DMS153 treated with DMSO at 0.1 percent for 48 hours (cell line): ENCODE measurements at regions not wholly inside any gene's neighbourhood (a gene's known extent, or its start where the extent isn't known, plus 50 kb on each side); places are given as distances from the start of the nearest gene placed in this dataset.
A peak's percentile ranks its signal among the peaks of the same experiment; 100 is the strongest.

Experiments
- DNase-seq: peaks from one replicate; lab custom pipeline; 2025; ENCODE audit not compliant: unreplicated experiment; lab: John Stamatoyannopoulos, UW

DNA sequence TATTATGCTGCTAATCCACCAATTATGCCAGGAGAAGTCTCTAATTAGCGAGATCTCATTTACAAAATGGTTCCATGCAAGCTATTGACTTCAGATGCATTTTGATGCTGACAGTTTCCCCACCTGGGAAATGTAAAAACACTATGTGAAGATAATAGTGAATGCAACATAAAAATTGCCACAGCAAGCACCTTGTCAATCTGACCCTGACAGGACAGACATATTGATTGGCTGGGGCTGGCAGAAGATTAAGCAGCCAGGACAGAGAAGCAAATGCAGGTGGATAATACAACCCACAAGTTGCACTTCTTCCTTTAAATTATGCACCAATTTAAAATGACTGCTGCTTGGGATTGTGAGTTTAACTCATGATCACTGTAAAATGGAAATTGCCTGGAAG, 642.8 kb upstream of the POT1 start:
- DNase-seq: no peak

DNA sequence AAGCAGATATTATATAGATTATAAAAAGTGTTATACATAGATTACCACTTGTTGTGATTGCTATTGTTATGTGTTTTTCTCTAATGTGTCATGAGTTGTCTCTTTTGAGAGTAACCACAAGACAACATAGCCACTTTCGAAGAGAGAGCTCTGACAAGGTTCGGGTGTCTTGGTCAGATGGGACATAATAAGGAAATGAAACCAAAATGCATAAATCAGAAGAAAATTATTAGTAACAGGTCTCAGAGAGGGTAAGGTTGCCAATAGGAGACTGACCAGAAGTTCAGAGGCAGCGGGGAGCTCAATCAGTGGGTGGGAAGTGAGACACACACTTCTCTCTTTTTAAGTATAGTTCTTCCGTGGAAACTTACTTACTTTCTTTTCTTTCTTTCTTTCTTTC, 639.2 kb upstream of the POT1 start:
- no peak for DNase-seq

DNA sequence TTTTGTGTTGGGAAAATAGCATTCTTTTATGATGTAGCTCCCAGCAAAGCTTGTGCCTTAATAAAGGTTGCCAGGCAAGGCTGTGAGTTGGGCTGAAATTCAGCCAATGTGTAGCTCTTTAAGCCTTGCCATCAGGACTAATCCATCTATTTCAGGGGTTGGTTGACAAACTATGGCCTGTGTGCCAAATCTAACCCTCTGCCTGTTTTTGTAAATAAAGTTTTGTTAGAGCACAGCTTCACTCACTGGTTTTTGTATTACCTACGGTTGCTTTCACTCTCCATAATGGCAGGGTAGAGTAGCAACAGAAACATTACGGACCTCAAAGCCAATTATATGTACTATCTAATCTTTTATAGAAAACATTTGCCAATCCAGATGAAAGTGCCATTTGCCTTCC, 638.1 kb upstream of the POT1 start:
- no peak for DNase-seq

DNA sequence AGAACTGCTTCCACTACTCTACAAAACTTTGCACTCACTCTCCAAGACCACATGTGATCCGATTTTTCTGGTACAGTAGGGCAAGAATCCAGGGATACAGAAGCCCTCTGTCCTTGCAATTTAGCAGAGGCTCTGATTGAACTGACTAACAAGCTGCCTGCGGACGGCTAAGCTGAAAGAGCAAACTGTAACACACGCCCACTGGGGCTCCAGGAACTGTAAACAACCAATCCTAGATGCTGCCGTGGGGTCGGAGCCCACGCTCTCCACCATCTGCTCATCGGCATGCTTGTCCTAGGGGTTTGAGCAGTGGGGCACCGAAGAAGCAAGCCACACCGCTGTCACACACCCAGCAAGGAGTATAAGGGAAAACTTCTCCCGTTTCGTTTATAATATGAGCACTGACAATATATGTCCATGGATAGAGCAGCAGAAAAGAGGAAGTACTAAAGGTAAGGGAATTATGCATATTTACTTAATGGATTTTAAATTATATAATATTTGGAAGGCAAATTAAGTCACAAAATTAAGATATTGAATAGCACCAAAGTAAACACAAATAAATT, 634.4 kb upstream of the POT1 start:
- DNase-seq: no peak

DNA sequence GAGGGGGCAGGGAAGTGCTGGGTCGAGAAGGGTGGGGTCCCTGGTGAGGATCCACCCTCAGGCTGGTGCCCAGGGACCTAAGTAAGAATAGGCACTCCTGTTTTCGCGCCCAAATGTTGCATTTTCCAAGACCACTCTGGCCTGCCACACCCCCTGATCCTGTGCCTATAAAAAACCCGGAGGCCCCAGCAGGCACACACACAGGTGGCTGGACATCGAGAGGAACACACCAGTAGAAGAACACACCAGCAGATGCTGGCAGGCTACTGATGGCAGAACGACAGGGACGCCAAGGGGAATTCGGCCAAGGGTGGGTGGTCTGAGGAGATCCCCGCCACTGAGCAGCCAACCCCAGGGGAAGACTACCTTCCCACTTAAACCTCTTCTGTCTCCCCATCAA, 633.9 kb upstream of the POT1 start:
- no peak for DNase-seq

DNA sequence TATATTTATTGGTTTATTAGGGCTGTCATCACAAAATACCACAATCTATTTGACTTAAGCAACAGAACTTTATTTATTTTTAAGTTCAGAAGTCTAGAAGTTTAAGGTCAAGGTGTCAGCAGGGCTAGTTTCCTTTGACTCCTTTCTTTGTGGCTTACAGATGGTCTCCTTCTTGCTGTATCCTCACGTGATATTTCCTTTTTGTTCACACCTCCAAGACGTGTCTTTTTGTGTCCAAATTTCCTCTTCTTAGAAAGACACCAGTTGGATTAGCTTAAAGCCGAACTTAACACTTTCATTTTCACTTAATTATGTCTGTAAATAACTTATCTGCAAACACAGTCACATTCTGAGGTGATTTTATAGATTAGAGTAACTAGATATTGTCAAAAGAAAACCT, 631.4 kb upstream of the POT1 start:
- no peak for DNase-seq

DNA sequence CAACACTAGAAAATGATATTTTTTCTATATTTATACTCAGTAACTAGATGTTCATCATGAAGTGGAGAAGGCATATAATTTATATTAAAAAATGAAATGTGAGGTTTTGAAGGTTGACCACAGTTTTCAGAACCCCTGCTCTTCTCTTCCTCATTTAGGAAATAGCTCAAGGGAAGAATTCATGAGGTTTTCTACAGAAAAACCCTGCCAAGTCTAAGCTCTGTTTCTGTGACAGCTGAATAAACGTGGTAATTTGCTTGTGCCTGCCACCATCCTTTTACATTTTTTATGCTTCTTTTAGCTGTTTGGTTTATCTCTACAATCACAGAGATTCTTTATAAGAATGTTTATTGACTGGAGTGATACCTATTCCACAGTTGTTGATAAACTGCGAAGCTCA, 630.3 kb upstream of the POT1 start:
- DNase-seq: no peak

DNA sequence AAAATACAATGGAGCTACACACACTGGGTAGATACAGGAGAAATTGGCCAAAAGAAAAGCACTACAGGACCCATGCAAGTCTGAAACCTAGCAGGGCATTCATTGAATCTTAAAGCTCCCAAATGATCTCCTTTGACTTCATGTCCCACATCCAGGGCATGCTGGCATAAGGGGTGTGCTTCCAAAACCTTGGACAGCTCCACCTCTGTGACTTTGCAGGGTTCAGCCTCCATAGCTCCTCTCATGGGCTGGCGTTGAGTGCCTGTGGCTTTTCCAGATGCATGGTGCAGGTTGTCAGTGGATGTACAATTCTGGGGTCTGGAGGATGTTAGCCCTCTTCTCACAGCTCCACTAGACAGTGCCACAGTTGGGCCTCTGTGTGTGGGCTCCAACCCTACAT, 626.3 kb upstream of the POT1 start:
- DNase-seq: no peak

DNA sequence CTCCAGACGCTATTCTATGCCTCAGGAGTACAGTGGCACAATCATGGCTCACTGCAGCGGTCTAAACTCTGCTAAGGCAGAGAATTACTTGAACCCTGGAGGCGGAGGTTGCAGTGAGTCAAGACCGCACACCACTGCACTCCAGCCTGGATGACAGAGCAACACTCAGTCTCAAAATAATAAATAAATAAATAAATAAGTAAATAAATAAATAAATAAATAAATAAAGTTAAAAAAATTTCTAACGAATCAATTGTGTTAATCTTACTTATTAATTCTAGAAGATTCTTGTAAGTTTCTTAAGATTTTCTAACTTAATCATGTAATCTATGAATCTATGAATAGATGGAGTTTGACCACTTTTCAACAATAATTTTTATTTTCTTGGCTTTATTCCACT, 621.4 kb upstream of the POT1 start:
- DNase-seq: no peak

DNA sequence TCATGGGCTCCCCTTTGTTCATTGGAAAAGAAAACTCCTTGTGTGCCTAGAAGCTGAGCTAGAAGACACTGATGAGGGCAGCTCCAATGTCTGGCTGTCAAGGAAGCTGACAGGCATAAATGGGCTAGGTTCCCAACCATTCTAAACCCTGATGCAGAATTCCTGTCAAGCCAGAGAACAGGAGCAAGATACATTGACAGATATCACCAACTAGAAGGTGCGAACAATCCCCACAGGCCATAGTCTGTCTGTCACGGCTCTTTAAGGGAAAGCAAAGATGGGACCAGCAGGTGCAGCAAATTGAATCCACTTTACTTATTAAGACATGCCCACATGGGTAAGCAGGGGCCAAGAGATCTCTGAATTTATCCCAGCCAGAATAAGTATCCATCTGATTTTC, 617.9 kb upstream of the POT1 start:
- DNase-seq: no peak

DNA sequence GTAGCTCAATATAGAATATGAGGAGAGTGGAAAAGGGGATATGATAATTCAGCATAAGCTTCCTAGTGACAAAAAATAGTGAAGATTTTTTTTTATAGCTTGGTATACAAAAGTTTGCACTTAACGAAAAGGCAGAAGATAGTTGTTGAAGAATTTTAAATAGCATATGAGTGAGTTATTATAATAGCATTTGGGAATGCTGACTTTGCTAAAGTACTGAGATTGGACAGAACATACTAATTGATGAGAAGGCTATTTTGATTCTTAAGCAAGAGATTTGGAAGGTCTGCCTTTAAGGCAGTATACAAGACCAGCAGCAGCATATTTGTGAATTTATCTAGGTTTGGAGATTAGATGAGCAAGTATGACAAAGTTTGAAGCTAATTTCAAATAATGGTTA, 600.9 kb upstream of the POT1 start:
- no peak for DNase-seq

DNA sequence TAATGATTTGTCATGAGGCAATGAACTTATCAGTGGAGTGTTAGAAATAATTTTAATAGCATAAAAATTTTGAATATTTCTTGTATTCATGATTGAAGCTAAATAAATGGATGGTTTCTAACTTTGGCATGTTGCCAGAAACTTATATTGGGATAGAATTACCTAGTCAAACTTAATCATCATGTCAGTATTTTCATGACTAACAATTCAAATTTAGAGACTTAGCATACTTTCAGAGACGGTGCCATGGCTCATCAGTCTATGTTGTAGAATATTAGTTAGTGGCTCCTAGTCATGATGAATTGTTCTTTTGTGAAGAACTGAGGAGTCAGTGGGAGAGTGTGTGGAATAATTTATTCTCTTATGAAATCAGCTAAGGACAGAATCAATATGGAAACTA, 599.6 kb upstream of the POT1 start:
- DNase-seq: no peak

DNA sequence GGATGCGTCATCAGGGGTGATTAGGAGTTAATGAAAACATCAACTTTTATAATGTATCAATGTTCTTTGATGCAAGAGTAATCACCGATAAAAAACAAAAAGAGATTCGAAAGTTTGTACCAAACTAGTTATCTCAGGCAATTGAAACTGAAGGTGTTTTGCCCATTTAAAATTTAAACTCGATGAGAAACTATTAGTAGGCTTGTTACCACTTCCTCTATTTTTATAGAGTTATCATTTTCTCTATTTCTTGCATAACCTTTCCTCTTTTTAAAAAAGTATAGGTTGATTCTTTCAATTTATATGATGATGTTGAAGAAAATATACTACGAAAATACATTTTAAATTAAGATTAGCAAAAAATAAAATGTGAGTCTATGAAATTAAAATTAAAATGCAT, 597.3 kb upstream of the POT1 start:
- no peak for DNase-seq

DNA sequence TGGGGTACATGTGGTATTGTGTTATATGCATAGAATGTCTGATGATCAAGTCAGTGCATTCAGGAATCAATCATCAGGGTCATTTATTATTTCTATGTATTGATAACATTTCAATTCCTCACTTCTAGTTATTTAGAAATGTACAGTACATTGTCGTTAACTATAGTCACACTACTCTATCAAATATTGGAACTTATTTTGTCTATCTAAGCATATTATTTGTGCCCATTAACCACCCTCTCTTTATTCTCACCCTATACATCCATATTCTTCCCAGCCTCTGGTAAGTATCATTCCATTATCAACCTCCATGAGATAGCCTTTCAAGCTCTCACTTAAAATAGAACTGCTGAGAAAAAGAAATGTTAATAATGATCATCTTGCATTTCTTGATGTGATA, 596.5 kb upstream of the POT1 start:
- DNase-seq: no peak

DNA sequence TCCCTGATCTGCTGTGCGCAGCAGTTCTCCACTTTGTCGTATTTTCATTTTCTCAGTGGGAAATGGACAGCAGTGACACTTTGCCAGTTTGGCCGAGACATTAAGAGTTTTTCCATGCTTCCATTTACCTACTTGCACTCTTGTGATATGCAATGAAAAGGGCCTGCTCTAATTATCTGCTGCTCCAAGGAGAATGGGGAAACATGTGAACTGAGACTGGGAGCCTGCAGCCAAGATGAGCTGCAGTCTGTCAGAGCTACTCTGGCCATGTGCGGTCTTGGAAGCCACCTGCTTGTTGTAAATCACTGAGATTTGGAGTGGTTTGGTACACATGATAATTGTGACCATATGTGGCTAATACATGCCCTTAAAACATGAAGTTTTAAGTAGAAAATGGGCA, 586.6 kb upstream of the POT1 start:
- DNase-seq: peak; percentile 15

DNA sequence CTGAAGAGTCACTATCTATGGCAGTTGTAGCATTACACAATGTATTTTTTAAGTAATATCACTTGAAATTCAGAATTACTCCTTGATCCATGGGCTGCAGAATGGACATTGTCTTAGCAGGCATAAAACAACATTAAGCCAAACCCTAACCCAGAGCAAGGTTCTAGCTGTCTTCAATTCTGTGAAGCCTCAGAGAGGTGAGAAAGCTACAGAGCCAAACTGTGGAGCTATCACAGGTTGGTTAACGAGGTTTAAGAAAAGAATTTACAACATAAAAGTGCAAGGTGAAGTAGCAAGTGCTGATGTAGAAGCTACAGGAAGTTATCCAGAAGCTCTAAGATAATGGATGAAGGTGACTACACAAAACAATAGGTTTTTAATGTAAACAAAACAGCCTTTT, 582.7 kb upstream of the POT1 start:
- DNase-seq: no peak

DNA sequence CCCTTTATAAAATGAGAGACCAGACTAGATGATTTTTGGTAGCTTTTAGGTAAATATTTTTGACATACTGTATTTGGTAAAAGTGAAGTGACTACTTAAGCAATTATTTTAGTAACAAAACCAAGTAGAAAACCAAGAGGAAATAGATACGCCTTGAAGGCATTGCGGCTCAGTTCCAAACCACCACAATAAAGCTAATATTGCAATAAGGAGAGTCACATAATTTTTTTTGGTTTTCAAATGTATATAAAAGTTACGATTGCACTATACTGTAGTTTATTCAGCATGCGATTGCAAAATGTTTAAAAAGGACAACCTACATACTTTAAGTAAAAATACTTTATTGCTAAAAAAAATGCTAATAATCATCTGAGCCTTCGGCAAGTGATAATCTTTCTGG, 581.7 kb upstream of the POT1 start:
- no peak for DNase-seq

DNA sequence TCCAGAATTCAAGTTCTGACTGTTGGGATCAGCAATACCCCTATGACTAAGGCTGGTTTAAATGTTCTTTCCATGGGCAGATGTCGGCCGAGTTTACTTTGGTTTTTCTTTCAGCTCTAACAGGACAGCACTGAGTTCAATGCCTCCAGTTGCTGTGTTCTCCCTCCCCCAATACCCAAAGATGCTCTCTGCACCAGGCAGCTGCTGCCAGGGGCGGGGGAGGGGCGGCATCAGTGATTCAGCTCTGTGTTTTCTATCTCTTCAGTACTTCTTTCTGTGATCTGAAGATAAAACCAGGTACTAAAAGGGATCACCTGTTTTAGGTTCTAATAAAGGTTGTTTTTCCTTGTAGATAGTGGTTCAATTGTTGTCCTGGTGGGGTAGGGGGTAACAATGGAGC, 576.7 kb upstream of the POT1 start:
- no peak for DNase-seq

DNA sequence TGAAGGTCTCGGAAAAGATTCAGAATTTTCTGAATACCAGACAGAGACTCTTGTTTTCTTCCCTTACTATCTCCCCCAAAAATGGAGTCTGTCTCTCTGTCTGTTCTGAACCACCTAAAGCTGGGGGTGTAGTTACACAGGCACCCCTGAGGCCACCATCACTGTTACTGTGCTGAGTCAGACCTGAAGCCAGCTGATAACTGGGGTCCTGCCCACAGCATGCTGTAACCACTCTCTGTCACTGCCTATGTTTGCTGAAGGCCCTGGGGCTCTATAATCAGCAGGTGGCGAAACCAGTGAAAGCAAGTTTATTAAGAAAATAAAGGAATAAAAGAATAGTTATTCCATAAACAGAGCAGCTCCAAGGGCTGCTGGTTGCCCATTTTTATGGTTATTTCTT, 575.2 kb upstream of the POT1 start:
- DNase-seq: no peak

DNA sequence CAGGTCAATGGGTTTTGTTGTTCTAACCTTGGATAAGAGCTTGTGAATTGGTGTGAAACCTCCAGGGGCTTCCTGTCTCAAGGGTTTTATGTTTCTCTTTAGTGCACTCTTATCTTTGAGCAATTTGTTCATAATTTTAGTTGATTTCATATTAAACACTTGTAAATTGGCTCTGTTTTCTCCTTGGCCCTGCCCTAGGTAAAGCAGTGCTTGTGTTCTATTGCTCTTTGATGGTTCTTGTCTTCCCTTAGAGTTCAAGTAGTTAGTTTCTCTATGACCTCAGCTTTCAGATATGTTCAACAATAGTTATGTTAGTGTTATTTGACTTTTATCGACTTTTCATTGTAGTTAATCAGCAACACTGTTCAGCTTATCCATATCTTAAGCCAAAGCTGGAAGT, 566.4 kb upstream of the POT1 start:
- no peak for DNase-seq

DNA sequence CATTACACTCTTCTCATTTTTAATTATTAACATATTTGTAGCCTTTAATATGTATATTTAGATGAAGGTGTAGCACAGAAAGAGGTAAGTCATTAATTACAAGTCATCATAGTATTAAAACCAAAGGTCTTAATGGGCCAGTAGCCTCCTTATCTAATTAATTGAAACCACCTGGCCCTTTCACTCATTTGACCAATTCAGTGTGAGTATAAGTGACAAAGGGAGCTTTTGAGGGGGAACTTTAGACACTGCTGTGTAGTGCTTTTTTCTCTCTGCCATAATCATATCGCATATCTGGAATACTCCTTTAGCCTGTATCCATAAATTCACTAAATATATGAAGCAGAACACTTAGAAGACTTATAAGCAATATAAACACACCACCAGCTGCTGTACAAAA, 562.9 kb upstream of the POT1 start:
- DNase-seq: no peak

DNA sequence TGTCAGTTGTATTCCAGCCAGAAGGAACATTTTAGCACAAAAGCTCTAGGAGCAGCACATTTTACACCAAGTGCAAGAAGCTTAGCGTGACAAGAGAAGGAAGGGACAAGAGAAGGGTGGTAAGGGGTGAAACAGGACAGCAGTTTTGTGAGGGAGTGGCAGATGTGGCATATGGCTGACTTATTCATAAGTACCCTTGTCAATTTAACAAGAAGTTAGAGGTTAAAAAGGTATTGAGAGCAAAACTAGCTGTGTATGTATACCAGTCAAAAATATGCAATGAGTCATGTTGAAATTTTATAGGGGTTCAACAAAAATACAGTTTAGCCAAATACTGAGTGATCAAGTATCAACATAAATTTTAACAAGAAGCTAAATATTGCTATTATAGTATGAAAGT, 561.5 kb upstream of the POT1 start:
- no peak for DNase-seq

DNA sequence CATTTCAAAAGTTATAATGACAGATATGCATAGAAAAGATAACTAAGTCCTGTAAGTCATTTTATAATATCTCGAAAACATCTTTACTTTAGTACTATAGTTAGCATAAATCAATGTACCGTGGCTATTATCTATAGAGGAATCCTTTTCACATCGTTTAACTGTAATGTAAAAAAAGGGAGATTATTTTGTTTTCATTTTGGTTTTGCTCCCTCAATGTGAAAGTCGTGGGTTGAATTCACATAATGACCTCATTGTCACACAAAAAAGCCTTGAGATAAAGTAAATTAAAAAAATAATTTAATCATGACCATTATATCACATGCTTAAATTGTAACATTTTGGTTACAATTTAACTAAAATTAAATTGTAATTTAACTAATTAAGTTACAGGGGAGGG, 560.5 kb upstream of the POT1 start:
- no peak for DNase-seq

DNA sequence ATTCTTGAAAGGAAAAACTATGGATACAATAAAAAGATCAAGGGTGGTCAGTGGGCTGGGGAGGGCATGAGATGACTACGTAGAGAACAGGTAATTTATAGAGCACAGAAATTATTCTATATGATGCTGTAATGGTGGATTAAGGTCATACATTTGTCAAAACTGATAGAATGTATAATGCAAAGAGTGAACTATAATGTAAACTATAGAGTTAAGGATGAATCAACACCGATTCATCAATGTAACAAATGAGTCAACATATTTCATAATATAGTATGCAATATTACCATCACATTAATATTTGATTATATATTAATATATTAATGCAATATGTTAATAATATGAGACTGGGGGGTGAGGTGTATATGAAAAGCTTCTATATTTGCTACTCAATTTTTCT, 555.6 kb upstream of the POT1 start:
- DNase-seq: no peak
